Endothelial cell (in vitro differentiated cells): ENCODE measurements at regions not wholly inside any gene's neighbourhood (a gene's known extent, or its start where the extent isn't known, plus 50 kb on each side); places are given as distances from the start of the nearest gene placed in this dataset.

Experiments
- DNase-seq: peaks from one replicate; pipeline ENCODE4 v3.0.0; 2021; ENCODE audit warnings: low spot score
- H3K27ac Mint-ChIP-seq: one replicate; pipeline ENCODE4 v1.8.0; 2021; ENCODE audit warnings: mixed read lengths, inconsistent platforms; ENCODE audit not compliant: unreplicated experiment
- H3K27me3 Mint-ChIP-seq: one replicate; pipeline ENCODE4 v1.8.0; 2021; ENCODE audit warnings: mild to moderate bottlenecking, moderate library complexity, mixed read lengths, inconsistent platforms; ENCODE audit not compliant: unreplicated experiment
- H3K36me3 Mint-ChIP-seq: one replicate; pipeline ENCODE4 v1.8.0; 2021; ENCODE audit warnings: mild to moderate bottlenecking, low read depth, mixed read lengths, inconsistent platforms; ENCODE audit not compliant: unreplicated experiment
- H3K4me1 Mint-ChIP-seq: one replicate; pipeline ENCODE4 v1.8.0; 2021; ENCODE audit warnings: mild to moderate bottlenecking, mixed read lengths, inconsistent platforms; ENCODE audit not compliant: unreplicated experiment
- H3K4me3 Mint-ChIP-seq: one replicate; pipeline ENCODE4 v1.8.0; 2021; ENCODE audit warnings: mild to moderate bottlenecking, mixed read lengths, inconsistent platforms; ENCODE audit not compliant: unreplicated experiment
- H3K9me3 Mint-ChIP-seq: one replicate; pipeline ENCODE4 v1.8.0; 2021; ENCODE audit warnings: mixed read lengths, inconsistent platforms; ENCODE audit not compliant: unreplicated experiment
- TF ChIP-seq, protein P1 (sequence below): fragments of 200-600 bp; sonication (generic); IDR thresholded peaks from one replicate; pipeline ENCODE4 v1.5.0; 2021; ENCODE audit warnings: antibody characterized with exemption; ENCODE audit not compliant: unreplicated experiment

DNA sequence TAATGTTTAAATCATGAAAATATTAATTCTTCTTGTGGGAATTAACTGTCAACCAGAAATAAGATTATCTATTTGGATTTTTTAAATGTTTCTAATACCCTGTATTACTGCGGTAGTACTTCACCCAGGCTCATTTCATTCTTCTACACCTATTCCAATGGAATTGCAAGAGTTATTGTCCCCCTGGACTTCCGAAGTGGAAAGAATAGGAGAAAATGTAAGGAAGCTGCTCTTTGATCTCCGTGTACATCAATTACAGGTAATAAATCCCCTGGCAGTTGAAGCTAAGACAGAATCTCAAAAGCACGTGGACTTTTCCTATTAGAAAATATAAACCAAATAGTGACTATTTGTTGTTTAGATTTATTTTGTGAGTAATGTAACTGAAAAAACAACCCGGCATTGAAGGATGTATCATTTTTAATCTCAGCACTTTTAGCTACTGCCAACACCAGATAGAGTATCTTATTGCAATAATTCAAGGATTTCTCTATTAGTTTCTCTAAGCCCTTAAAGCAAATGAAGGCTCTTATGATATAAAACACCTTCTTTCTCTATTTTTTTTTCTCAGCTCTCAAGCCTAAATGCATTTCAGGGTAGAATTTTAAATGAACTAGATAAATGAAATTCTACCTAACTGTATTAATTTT lies 77.3 kb downstream of the MZT1 start:
- no peak for DNase-seq
- no peaks in the 10 kb centered on the region for H3K9me3 Mint-ChIP-seq
- no peaks in the 10 kb centered on the region for H3K4me1 Mint-ChIP-seq
- H3K27me3 Mint-ChIP-seq: no peaks in the 10 kb centered on the region
- no peaks in the 10 kb centered on the region for H3K36me3 Mint-ChIP-seq
- TF ChIP-seq, protein P1, sequence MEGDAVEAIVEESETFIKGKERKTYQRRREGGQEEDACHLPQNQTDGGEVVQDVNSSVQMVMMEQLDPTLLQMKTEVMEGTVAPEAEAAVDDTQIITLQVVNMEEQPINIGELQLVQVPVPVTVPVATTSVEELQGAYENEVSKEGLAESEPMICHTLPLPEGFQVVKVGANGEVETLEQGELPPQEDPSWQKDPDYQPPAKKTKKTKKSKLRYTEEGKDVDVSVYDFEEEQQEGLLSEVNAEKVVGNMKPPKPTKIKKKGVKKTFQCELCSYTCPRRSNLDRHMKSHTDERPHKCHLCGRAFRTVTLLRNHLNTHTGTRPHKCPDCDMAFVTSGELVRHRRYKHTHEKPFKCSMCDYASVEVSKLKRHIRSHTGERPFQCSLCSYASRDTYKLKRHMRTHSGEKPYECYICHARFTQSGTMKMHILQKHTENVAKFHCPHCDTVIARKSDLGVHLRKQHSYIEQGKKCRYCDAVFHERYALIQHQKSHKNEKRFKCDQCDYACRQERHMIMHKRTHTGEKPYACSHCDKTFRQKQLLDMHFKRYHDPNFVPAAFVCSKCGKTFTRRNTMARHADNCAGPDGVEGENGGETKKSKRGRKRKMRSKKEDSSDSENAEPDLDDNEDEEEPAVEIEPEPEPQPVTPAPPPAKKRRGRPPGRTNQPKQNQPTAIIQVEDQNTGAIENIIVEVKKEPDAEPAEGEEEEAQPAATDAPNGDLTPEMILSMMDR: no peak
- H3K27ac Mint-ChIP-seq: no peak overlapping the region
- no peak overlapping the region for H3K4me3 Mint-ChIP-seq

GRCh38 chr13:72648513-72649065 lies 78.8 kb downstream of the MZT1 start:
- TF ChIP-seq, protein P1: no peak
- no peaks in the 10 kb centered on the region for H3K4me1 Mint-ChIP-seq
- no peak for DNase-seq
- H3K27me3 Mint-ChIP-seq: no peaks in the 10 kb centered on the region
- no peak overlapping the region for H3K4me3 Mint-ChIP-seq
- no peaks in the 10 kb centered on the region for H3K36me3 Mint-ChIP-seq
- no peaks in the 10 kb centered on the region for H3K9me3 Mint-ChIP-seq
- H3K27ac Mint-ChIP-seq: no peak overlapping the region

DNA sequence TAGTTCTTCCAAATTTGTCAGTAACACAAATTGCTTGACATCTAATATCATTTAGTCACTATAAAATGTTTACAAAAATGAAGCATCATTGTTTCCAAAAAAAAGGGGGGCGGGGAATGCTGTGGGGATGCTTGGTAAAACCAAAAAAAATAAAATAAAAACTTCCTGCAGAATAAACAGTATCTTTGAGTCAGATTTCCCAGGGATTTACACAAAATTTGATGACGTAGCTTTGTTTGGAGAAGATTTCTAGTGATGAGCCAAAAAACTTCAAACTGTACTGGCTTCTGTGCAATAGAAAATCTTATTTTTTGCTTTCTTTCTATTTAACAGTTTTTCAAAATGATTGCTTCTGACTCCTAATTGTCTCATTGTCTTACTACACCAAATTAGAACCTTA lies 80.0 kb downstream of the MZT1 start:
- Mint-ChIP-seq H3K4me3 (no peak overlapping the region), H3K9me3 (no peaks in the 10 kb centered on the region), H3K4me1 (no peaks in the 10 kb centered on the region), H3K27me3 (no peaks in the 10 kb centered on the region), H3K27ac (no peak overlapping the region), H3K36me3 (no peaks in the 10 kb centered on the region)
- DNase-seq: no peak
- TF ChIP-seq, protein P1: no peak

DNA sequence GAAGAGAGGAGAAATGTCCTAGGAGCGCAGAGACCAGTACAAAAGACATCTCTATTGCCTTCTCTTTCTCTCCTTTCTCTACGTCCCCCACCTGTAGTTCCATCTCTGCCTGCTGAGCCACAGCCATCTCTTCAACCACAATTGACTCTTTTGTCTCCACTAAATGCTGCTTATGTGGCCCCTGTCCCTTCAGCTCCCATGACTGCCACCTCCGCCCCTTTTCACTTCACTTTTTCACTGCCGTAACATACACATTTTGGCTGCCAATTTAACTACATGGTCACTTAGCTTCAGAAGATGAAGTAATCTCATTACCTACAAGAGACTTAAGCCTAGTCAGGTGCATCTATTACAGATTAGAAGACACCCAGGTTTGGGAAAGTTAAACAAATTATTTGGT lies 81.9 kb downstream of the MZT1 start:
- DNase-seq: no peak
- H3K36me3 Mint-ChIP-seq: no peaks in the 10 kb centered on the region
- TF ChIP-seq, protein P1: no peak
- H3K9me3 Mint-ChIP-seq: no peaks in the 10 kb centered on the region
- H3K4me1 Mint-ChIP-seq: no peaks in the 10 kb centered on the region
- H3K27ac Mint-ChIP-seq: no peak overlapping the region
- no peaks in the 10 kb centered on the region for H3K27me3 Mint-ChIP-seq
- H3K4me3 Mint-ChIP-seq: no peak overlapping the region

- H3K36me3 Mint-ChIP-seq: no peaks in the 10 kb centered on the region
- peak; percentile 64 for DNase-seq
- no peaks in the 10 kb centered on the region for H3K27me3 Mint-ChIP-seq
- TF ChIP-seq, protein P1: peak; percentile 81
- H3K27ac Mint-ChIP-seq: no peak overlapping the region
- no peaks in the 10 kb centered on the region for H3K9me3 Mint-ChIP-seq
- H3K4me1 Mint-ChIP-seq: no peaks in the 10 kb centered on the region
- no peak overlapping the region for H3K4me3 Mint-ChIP-seq
Observed at GRCh38 chr13:72643311-72643989, 84.0 kb downstream of the MZT1 start.
